ENCODE measurements at regions not wholly inside any gene's neighbourhood (a gene's known extent, or its start where the extent isn't known, plus 50 kb on each side); places are given as distances from the start of the nearest gene placed in this dataset.
"Not testable (repeated sequence)": the region's sequence is repeated elsewhere in the genome, so short reads cannot be mapped to it uniquely, and the experiment has no call there.

DNA sequence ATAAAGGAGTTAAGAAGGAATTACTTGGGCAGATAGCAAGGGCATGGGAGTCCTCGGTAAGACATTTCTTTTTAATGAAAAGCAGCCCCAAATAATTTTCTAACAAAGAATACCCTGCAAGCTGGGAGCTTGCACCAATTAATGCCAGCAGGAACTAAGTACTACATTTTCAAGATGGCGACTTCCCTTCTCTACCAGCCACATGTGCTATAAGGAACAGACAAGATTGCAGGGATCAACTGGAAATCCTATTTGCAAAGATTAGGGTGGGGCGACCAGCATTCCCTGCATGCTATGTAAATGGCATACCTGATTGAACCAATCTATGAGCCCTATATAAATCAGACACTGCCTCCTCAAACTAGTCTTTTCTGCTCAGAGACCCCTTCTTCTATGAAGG is 827.5 kb downstream of the ADCYAP1 start:
- no peak for DNase-seq

DNA sequence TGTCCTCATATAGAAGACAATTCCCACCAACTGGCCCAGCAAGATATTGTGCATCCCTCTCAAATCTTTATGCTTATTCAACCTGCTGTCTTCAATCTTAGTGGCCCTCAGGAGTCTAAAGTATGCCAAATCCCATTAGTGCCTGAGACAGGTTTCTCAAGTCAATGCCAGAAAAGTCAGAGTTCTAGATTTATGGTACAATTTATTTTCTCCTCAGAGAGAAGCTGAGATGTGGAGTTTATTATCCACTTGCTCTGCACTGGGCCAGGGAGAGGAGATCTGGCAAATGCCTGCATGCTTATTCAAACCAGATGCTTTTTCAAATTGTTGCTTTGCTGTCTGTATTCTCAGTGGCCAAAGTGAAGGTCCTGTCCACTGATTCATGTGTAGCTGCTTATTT is 825.2 kb downstream of the METTL4 start:
- no peak for DNase-seq

DNA sequence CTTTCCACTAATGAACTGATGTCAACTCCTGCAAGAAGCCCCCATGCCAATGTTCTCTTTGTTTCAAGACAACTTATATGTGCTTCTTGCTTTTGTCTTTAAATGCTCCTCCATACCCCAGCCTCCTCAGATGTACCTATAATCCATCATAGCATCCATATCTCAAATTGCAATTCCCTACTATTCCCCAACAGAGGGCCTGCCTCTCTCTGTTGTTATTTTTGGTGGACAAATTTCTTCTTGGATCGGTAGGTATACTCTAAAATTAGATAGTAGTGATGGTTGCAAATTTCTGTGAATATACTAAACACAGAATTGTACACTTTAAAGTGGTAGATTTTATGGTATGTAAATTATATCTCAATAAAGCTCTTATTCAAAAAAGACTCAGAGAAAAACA is 820.1 kb downstream of the METTL4 start:
- no peak for DNase-seq

DNA sequence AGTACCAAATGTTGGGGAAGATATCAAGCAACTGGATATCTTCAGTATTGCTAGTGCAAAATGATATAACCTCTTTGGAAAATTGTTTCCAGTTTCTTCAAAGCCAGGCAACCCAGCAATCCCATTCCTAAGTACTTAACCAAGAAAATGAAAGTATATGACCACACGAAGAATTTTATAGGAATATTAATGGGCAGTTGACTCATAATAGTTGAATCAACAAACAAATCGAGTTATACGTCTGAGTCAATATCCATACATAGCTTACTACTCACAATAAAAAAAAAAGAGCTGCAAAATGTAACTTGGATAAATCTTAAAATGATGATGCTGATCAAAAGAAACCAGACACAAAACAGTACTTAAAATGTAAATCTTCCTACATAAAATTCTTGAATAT is 810.4 kb downstream of the METTL4 start:
- no peak for DNase-seq

DNA sequence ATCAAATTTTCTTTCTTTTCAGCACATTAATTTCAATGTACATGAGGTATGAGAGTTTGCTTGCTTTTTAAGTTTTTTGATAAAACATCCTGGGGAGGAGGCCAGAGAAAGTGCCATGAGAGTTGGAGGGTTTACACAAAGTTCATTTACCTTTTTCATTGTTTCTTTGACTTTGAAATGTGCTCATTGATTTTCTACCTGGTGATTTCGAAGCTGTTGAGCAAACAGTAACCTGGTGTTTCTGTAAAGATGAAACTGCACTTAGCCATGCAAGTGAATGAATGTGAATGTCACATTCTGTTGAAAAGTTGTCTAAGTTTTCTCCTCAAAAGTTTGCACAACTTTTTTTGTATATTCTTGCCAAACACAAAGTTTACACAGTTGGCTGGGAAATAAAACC is 797.0 kb downstream of the METTL4 start:
- no peak for DNase-seq

DNA sequence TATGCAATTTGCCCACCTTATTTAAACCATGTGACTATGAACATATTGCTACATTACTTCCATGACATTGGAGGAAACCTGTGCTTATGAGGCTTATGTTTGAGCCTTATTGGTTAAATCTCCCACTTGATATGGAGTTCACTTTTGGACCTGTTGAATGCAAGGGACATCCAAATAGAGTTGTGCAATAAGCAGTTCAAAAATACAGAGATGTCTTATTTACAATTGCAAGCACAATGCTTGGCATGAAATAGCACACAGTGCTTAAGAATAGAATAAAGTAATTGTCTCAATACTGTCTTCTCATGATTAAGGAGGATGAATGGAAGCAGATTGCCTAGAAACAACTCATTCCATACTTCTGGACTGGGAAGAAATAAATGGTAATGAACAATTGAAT is 793.5 kb downstream of the METTL4 start:
- no peak for DNase-seq

DNA sequence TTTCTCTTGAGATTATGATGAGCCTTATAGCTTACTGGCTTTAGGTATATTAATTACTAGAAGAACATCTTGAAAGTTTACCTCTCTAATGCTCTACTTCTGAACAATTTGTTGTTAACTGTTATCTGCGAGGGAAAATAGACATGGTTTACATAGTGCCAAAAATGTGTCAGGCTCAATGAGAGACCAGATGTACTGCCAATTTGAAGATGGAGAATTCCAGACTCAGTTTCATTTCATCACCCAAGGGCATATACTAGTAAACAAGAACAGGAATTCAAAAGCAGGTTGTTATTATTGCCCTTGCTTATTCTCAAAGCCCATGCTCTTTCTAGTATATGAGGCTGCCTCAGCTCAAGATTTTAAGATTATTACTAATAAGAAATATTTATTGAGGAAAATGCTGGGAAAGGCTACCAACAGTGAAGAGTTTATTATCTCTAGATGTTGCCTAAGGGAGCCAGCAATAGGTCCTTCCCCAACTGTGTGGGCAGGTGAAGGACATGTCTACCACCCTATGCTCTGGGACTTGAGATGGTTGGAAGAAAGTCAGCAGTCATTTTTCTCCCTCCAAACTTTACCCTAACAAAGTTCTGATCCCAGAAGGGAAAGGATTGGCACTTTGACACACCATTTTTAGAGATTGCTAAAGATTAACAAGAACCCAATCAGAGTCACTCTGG is 792.7 kb downstream of the METTL4 start:
- DNase-seq: no peak

DNA sequence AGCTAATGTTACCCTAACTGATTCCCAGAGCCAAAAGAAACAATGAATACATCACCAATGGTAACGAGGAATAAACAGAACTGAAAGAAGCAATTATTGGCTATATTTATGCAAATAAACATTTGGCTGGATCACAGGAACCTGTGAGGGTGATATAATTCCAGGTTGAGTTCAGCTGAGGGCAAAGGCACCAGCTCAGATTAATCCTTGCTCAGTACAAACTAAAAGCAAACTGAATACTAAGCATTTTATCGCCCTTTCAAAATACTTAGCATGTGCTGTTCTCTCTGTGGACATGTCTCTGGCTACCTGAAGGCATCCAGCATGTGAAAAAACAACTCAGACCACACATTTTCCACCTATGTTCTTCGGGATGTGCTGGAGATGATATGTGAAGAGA is 791.7 kb downstream of the METTL4 start:
- DNase-seq: no peak

DNA sequence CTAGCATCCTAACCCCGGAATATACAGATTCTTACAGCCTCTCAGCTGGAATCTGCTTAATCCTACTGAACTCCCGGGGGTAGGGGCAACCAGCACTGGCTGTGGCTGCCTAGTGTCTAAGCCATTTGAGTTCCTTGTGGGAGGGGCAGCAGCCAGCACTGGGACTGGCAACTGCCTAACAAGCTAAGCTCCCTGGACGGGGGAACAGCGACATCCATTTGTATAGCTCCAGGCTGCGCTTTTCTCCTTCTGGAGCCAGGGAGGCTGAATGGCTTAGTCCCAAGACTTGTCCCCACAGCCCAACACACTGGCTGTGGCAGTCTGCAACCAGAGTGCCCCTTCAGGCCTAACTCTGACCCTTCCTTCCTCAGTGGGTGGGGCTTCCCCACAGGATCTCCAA is 787.2 kb downstream of the METTL4 start:
- DNase-seq: no peak

DNA sequence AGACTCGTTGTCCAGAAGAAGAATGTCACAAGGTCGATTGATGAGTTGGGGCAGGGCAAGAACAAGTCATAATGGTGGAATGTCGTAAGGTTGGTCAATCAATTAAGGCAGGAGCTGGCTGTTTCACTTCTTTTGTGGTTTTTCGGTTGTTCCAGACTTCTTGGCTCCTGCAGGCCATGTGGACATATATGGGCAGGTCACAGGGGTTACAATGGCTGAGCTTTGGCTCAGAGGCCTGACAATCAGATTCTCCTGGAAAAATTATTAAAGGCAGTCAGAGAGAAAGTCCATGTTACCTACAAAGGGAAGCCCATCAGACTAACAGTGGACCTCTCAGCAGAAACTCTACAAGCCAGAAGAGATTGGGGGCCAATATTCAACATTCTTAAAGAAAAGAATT is 785.3 kb downstream of the METTL4 start:
- not testable (repeated sequence) for DNase-seq

DNA sequence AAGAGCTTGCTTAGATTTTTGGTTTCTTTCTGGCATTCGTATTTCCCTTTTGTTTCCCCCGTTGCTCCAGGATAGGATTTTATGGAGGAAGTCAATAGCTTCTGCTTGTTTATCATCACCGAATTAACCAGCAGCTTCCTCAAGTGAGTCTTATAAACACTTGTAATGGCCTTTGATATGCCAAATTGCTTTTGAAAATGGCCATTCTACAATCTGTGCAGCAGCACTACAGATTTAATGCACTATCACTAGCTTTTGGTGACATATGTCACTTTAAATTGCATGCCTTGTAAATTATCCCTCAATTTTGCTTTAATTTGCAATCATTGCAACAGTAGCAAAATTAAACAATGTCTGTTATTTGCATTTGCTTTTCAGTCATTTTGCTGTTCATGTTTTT is 774.7 kb downstream of the METTL4 start:
- no peak for DNase-seq

DNA sequence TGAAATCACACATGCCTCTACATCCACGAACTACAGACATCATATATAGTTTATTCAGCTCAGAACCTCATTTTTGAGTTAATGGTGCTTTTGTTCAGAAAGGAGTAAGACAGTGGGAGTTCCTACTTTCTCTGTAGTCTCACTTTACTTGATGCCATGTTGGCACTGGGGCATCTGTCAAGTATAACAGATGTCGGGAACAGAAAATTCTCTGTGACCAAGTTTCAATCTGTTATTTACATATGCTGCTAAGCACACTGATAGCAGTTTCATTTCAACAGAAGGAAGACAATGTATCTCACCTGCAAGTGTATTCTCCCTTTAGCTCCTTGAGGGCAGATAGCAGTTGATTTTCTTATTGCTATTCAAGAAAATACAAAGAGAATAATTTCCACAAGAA is 774.1 kb downstream of the METTL4 start:
- DNase-seq: no peak

DNA sequence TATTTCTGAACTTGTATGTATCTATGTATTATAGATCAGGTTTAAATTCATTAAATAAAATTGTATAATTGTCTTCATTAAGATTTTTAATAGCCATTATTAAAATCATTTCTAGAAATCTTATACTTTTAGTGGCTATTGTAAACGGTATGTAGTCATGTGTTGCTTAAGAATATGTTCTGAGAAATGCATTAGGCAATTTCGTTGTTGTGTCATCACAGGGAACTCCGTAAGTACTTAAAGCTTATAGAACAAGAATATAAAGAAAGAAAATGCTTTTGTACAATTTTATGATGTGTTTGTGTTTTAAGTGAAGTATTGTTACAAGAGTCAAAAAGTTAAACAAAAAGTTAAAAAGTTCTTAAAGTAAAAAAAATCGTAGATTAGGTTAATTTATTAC is 765.8 kb downstream of the METTL4 start:
- DNase-seq: no peak

DNA sequence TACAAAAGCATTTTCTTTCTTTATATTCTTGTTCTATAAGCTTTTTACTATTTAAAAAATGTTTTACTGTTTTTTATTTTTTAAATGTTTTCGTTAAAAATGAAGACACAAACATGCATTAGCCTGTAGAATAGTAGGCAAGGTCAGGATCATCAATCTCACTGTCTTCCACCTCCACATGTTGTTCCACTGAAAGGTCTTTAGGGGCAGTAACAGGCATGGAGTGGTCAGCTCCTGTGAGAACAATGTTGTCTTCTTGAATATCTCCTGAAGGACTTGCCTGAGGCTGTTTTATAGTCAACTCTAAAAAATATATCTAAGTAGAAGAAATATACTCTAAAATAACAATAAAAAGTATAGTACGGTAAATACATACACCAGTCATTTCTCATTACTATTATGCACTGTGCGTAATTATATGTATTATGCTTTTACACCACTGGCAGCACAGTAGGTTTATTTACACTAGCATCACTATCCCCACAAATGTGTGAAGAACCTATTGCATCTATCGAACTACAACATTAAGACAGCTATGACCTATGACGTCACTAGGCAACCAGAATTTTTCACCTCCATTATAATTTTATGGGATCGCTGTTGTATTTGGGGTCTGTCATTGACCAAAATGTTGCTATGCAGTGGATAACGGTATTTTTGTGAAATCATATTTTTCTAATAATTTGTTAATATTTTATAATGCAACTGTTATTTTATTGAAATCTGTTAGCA is 764.3 kb downstream of the METTL4 start:
- no peak for DNase-seq

DNA sequence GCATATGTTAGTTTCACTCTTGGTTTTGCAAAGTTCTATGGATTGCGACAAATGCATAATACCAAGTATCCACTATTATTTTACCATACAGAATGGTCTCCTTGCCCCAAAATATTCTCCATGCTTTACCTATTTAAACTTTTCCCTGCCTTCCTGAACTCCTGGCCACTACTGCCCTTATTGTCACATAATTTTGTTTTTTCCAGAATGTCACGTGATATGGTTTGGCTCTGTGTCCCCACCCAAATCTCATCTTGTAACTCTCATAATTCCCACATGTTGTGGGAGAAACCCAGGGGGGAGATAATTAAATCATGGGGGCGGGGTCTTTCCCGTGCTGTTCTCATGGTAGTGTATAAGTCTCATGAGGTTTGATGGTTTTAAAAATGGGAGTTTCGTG is 760.0 kb downstream of the METTL4 start:
- DNase-seq: no peak

DNA sequence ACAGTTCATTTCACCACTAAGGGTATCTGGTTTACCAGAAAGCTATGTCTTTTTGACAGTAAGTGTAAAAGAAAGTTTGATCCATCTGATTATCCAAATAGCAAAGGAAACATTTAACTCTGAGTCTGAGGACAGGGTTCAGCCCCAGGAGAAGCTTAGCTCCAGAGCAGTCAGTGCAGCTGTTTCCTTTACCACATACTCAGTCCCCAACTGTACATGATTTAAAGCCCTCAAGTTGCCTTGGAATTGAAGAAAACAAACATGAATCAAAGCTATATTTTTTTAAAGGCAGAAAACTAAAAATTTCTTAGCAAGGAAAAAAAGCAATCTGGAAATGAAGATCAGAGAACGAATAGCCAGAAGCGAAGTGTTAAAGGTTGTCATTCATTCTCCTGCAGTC is 746.0 kb downstream of the METTL4 start:
- DNase-seq: no peak

DNA sequence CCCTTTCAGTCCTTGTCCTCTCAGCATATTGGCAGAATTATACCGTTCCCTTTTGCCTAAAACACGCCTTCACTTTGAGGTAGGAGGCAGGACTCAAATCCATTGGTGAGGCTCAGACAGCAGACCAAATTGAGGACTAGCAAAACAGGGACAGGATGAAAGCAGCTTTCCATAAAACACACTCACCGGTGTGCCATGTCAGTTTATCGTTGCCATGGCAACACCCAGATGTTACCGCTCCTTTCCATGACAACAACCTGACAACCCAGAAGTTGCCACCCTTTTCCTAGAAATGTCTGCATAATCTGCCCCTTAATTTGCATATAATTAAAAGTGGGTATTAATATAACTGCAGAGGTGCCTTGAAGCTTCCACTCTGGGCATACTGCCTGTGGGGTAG is 730.4 kb downstream of the METTL4 start:
- DNase-seq: no peak

DNA sequence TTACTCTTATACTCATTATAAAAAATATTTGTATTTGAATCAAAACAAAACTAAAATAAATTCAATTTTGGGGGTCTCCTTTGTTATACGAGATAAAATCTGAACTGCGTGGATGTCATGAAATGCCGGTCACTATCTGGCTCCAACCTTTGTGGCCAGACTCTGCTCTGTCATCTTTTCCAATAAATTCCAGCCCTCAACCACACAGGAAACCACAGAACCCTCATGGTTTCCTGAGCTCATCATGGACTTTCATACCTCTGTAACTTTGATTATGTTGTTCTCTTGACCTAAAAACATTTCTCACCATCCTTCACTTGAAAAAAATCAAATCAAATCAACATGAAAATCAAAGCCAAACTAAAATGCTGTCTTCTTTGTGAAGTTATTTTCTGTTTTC is 724.7 kb downstream of the METTL4 start:
- no peak for DNase-seq

DNA sequence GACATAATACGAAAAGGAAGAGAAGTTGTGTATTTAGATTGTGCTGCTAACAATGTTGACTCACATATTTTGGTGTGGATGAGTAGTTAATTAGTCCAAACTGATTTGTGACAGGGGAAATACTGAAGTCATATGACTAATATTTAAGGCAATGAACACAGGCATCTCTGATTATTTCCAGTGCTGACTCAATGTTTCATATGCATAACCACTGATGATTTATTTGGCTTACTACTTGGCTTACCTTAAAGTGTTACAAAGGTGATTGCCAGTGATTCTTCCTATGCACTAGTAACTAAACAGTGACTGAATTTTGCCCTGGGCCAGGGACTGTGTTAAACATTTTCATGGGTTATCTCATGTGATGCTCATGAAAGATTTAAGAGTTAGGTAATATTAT is 722.6 kb downstream of the METTL4 start:
- no peak for DNase-seq

DNA sequence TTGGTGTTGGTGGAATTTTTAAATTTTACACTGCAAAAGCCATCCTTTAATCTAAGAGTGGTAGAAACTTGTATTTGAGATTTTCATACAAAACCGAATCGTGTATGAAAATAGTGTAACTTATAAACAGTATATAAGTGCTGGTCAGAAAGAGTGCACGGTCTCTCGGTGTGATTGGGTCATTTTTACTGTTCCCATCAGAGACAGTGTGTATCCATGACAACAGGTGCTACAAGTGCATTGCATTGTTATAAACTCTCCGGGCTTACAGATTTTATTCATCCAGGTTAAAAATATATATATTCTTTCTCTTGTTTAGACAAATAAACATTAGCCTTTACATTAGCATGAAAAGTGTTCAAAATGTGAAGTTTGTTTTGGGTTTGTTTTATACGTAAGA is 721.9 kb downstream of the METTL4 start:
- no peak for DNase-seq

DNA sequence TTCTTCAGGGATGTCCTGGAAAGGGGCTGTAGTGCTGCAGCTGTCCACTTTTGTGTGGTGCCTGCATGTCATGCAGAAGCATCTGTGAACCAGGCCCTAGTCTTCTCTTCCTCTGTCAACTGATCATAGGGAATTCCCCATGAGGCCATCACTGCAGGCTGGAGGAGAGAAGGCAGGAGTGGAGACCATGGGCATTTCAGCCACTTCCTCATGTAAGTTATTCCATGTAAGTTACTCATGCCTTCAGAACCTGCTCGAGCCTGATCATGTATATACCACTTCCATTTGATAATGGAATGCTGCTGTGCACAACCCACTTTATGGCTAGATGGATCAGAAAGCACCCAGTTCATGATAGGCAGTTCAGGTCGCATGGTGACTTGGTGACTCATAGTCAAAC is 714.0 kb downstream of the METTL4 start:
- DNase-seq: not testable (repeated sequence)

DNA sequence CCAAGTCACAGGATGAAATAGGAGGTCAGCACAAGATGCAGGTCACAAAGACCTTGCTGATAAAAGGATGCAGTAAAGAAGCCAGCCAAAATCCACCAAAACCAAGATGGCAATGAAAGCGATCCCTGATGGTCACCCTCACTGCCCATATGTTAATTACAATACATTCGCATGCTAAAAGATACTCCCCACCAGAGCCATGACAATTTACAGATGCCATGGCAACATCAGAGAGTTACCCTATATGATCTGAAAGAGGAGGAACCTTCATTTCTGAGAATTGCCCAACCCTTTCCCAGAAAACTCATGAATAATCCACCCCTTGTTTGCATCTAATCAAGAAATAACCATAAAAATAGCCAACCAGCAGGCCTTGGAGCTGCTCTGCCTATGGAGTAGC is 709.8 kb downstream of the METTL4 start:
- DNase-seq: no peak

DNA sequence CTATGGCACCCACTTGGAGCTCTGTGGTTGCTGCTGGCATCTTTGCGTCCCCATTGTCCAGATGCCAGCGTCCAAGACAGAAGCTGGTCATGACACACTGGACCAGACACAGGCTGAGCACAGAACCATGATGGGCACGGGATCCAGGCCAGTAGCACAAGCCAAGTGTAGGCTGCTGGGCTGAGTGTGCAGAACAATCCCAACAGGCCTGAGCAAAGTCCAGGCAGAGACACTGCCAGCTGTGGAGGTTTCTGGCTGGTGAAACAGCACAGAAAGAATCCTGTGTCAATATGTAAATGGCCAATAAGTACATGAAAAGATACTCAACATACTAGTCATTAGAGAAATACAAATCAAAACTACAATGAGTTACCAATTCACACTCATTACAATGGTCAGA is 705.4 kb downstream of the METTL4 start:
- DNase-seq: no peak

DNA sequence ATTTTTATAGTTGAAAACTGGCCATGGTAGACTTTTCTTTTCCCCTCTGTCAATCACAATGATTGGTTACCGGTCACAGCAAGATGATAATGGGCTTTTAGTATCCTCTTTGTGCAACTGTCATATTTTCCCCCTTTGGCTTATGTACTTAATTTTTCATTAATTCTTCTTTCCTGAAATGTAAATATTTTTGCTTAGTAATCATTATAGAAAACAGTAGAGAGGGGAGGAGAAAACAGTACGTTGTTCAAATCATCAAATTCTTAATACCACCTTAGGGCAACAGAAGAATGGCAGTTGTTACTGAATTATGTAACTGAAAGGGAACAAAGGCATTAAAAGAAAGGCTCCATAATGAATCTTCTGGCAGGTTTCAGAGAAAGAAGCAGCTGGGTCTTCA is 699.0 kb downstream of the METTL4 start:
- DNase-seq: no peak

DNA sequence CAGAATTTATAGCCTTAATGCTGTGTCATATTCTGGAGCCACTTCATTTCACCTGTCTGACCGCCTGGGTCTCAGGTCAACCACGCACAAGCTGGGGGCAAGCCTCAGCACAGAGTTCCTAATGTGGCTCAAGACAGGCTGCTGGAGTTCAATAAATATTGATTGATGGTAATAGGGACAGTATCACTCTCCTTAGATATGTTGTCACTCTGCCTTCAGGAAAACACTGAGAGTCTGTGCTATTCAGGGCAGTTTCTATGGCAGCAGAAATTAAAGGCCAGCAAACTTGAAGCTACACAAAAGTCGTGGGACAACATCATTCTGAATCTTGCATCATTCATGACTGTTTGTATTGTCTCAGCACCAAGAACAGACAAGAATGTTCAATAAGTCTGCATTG is 696.1 kb downstream of the METTL4 start:
- DNase-seq: no peak
